HepG2 (cell line): ENCODE measurements at regions not wholly inside any gene's neighbourhood (a gene's known extent, or its start where the extent isn't known, plus 50 kb on each side); places are given as distances from the start of the nearest gene placed in this dataset.

Experiments
- FOXJ3 ChIP-seq: sonication (generic); formaldehyde crosslinking; IDR thresholded peaks from 2 replicates; pipeline ENCODE4 v1.4.0; 2020; ENCODE audit warnings: missing genetic modification reagents, mild to moderate bottlenecking, borderline replicate concordance
- MAFG ChIP-seq: sonication (generic); formaldehyde crosslinking; IDR thresholded peaks from 2 replicates; pipeline ENCODE4 v1.5.1; 2020; ENCODE audit warnings: mild to moderate bottlenecking, missing genetic modification reagents
- MYC ChIP-seq: sonication (generic); formaldehyde crosslinking; IDR thresholded peaks from 2 replicates; pipeline ENCODE4 v1.9.0; 2021; ENCODE audit warnings: missing genetic modification reagents, borderline replicate concordance

- TF ChIP-seq FOXJ3 (CRISPR knock-in tag) = no peak
- TF ChIP-seq MYC (CRISPR knock-in tag) = no peak
- TF ChIP-seq MAFG (CRISPR knock-in tag) = no peak
Observed at GRCh38 chr21:38982096-38982495, 176.4 kb downstream of the ETS2 start.
